WTC11 (cell line): ENCODE measurements at regions not wholly inside any gene's neighbourhood (a gene's known extent, or its start where the extent isn't known, plus 50 kb on each side); places are given as distances from the start of the nearest gene placed in this dataset.

Experiments used
- ARID4B ChIP-seq: sonication (generic); formaldehyde crosslinking; IDR thresholded peaks from 2 replicates; pipeline ENCODE4 v1.8.0; 2023; ENCODE audit warnings: missing genetic modification reagents, mild to moderate bottlenecking, borderline replicate concordance
- ATF2 ChIP-seq: sonication (generic); formaldehyde crosslinking; IDR thresholded peaks from 2 replicates; pipeline ENCODE4 v1.8.1; 2022; ENCODE audit warnings: low read depth, missing genetic modification reagents, borderline replicate concordance
- CTCF ChIP-seq: fragments of 200-600 bp; IDR thresholded peaks from 2 replicates; pipeline ENCODE4 v1.8.0; 2022; ENCODE audit warnings: antibody characterized with exemption
- FOXK1 ChIP-seq: sonication (generic); formaldehyde crosslinking; IDR thresholded peaks from 2 replicates; pipeline ENCODE4 v1.8.0; 2022; ENCODE audit warnings: mild to moderate bottlenecking, moderate library complexity, missing genetic modification reagents
- TEAD4 ChIP-seq: sonication (generic); formaldehyde crosslinking; IDR thresholded peaks from 2 replicates; pipeline ENCODE4 v1.8.0; 2022; ENCODE audit warnings: mild to moderate bottlenecking, missing genetic modification reagents
- ZBTB21 ChIP-seq: sonication (generic); formaldehyde crosslinking; IDR thresholded peaks from 2 replicates; pipeline ENCODE4 v1.8.1; 2023; ENCODE audit warnings: mild to moderate bottlenecking, missing genetic modification reagents, borderline replicate concordance
- TF ChIP-seq, protein P1 (sequence below): sonication (generic); formaldehyde crosslinking; IDR thresholded peaks from 2 replicates; pipeline ENCODE4 v1.8.1; 2023; ENCODE audit warnings: mild to moderate bottlenecking, moderate library complexity, missing genetic modification reagents
- TF ChIP-seq, protein P2 (sequence below): sonication (generic); formaldehyde crosslinking; IDR thresholded peaks from 2 replicates; pipeline ENCODE4 v1.8.1; 2022; ENCODE audit warnings: low read depth, mild to moderate bottlenecking, moderate library complexity, missing genetic modification reagents, borderline replicate concordance
- TF ChIP-seq, protein P3 (sequence below): fragments of 250-450 bp; sonication (Bioruptor Pico); IDR thresholded peaks from 2 replicates; pipeline ENCODE4 v1.9.0; 2021; ENCODE audit warnings: mild to moderate bottlenecking

DNA sequence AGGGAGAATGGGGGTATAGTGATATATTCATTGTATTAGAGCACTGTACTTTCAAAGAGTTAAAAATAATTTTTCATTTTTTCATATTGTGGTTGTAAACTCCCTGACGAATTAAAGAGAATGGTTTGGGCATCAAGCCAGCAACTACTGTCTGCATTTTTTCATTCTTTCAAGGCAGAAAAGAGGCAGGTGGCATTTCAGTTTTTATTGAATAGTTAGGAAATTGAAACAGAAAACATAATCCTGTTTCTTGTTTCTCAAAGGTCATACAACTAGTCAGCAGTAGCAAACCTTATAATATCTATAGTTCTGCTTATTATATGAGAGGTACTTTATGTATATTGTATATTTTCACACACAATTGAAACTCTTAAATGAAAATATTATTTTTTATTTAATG lies 303.9 kb upstream of the KCND2 start:
- TF ChIP-seq, protein P1, sequence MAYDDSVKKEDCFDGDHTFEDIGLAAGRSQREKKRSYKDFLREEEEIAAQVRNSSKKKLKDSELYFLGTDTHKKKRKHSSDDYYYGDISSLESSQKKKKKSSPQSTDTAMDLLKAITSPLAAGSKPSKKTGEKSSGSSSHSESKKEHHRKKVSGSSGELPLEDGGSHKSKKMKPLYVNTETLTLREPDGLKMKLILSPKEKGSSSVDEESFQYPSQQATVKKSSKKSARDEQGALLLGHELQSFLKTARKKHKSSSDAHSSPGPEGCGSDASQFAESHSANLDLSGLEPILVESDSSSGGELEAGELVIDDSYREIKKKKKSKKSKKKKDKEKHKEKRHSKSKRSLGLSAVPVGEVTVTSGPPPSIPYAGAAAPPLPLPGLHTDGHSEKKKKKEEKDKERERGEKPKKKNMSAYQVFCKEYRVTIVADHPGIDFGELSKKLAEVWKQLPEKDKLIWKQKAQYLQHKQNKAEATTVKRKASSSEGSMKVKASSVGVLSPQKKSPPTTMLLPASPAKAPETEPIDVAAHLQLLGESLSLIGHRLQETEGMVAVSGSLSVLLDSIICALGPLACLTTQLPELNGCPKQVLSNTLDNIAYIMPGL (CRISPR knock-in tag): no peak
- TF ChIP-seq, protein P2, sequence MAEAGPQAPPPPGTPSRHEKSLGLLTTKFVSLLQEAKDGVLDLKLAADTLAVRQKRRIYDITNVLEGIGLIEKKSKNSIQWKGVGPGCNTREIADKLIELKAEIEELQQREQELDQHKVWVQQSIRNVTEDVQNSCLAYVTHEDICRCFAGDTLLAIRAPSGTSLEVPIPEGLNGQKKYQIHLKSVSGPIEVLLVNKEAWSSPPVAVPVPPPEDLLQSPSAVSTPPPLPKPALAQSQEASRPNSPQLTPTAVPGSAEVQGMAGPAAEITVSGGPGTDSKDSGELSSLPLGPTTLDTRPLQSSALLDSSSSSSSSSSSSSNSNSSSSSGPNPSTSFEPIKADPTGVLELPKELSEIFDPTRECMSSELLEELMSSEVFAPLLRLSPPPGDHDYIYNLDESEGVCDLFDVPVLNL: no peak
- TF ChIP-seq FOXK1 (CRISPR knock-in tag): no peak
- TF ChIP-seq CTCF: no peak
- no peak for TF ChIP-seq ATF2 (CRISPR knock-in tag)
- TF ChIP-seq, protein P3, sequence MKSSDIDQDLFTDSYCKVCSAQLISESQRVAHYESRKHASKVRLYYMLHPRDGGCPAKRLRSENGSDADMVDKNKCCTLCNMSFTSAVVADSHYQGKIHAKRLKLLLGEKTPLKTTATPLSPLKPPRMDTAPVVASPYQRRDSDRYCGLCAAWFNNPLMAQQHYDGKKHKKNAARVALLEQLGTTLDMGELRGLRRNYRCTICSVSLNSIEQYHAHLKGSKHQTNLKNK (CRISPR knock-in tag): no peak
- TF ChIP-seq ZBTB21 (CRISPR knock-in tag): no peak
- TF ChIP-seq TEAD4 (CRISPR knock-in tag): no peak
- TF ChIP-seq ARID4B: no peak
